ENCODE measurements at regions not wholly inside any gene's neighbourhood (a gene's known extent, or its start where the extent isn't known, plus 50 kb on each side); places are given as distances from the start of the nearest gene placed in this dataset.
"Not testable (repeated sequence)": the region's sequence is repeated elsewhere in the genome, so short reads cannot be mapped to it uniquely, and the experiment has no call there.

DNA sequence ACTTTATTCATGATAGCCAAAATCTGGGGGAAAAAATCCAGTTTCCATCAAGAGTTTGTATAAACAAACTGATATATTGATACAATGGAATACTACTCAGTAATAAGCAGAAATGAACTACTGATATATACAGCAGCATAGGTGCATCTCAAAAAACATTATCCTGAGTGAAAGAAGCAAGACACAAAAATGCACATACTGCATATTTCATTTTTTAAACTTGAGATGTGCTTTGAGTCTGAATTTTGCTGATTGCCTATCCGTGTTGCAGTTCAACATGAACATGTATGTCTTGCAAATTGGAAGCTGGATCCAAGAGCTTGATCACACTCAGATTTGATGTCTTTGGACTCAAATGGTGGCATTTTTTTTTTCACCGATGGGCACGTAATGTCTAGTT is 132.4 kb downstream of the TSEN15 start:
- DNase-seq (ENCODE audit: low read depth) = no peak

DNA sequence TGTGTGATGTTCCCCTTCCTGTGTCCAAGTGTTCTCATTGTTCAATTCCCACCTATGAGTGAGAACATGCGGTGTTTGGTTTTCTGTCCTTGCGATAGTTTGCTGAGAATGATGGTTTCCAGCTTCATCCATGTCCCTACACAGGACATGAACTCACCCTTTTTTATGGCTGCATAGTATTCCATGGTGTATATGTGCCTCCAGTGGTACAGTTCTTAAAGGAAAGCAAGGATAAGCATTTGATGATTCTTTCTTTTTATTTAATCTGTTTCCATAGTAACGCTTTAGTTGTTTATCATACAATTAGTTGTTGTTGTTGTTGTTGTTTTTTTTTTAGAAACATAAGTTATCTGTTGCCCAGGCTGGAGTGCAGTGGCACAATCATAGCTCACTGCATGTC is 133.1 kb downstream of the TSEN15 start:
- not testable (repeated sequence) for DNase-seq (ENCODE audit: low read depth)

DNA sequence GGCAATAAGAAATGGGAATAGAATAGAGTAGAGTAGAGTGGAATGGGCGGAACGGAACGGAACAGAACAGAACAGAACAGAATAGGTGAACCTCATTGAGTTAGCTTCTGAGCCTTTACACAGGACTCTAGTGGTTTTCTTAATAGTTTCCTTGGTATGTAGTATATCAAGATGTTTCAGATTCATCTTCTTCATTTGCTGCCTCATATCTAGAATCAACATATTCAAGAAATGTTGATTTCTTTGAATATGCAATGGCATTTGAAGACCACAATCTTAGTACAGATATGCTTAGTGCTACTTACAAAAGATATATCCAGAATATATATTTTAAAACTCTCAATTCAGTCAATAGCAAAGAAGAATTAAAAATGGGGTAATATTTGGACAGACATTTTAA is 133.8 kb downstream of the TSEN15 start:
- DNase-seq (ENCODE audit: low read depth) = no peak

DNA sequence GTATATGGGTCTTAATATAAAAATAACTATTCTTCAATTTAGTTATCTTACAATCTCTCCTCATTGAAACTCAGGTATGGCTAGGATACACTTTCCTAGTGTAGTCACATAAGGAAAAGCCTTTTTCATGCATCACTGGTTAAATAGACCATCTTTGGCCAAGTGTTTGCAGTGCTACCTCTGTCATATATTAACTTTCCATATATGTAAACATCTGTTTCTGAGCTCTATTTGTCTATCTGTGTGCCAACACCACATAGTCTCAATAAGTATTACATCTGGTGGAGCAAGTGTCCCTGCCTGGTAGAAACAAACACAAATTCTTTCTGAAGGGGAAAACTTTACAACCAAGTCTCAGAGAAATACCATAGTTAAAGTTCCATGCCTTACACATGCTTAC is 134.6 kb downstream of the TSEN15 start:
- no peak for DNase-seq (ENCODE audit: low read depth)

DNA sequence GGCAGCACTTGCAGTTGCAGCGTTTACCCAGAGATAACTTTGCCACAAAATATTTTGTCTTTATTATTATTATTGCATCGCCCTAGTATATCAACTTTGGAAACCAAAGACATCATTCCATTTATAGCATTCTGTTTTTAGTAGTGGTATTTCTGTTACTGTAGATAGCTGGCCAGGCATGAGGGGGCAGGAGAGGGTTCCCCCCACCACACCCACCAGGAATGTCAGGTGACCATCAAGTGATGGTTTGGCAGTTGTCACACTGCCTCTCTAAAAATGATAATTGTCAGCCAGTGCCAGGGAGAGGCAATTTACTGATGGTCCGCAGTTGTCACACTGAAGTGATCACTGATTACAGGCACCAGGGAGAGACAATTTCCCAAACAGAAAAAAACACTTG is 135.6 kb downstream of the TSEN15 start:
- DNase-seq (ENCODE audit: low read depth) = no peak

DNA sequence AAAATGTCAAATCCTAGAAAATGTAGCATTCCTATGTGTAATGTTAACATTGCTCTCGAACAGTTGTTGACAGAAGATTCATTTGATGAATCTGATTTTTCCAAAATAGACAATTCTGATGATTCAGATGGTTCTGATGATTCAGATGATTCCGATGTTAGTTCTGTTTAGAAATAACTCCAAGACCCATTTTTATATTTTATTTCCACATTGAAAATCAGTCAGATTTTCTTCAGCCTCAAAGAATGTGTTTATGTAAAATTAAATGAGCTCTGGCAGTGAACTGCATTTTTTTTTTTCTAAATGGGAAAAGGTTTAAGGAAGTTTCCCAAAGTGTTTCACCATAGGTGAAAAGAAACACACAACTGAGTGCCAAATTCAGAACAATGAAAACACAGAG is 136.5 kb downstream of the TSEN15 start:
- no peak for DNase-seq (ENCODE audit: low read depth)

DNA sequence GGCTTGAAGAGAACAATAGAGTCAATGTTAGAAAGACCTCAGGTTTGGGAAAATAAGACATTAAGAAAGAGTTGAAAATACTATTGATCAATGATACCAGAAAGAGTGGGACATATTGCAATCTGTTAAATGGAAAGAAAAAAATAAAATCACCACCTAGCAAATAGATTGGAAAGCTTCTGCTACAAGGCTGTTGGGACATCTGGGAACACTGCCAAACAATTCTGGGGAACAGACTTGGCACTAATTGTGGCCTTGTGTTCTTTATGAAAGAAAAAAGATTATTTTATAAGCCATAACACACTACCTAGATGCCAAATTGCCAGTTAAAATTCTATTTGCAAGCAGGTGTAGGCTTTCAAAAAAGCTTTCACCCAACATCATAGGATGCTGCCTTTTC is 137.8 kb downstream of the TSEN15 start:
- DNase-seq (ENCODE audit: low read depth) = no peak

DNA sequence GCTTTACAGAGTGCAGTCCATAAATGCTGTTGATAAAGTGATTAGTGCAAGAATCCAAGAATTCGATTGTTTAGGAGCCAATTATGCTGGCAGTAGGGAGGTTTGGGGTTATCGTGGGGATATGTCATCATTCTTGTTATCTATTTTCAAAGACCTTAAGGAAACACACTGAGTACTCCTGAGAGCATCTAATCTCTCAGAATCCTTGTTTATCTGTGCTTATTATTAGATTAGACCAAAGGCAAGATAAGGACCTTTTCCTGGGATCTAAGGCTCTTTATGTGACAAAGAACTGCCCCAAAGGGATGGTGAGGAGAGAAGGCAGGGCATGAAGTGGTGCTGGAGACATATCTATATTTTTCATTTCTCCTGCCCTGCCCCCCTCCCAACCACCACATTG is 139.1 kb downstream of the TSEN15 start:
- DNase-seq (ENCODE audit: low read depth) = no peak

DNA sequence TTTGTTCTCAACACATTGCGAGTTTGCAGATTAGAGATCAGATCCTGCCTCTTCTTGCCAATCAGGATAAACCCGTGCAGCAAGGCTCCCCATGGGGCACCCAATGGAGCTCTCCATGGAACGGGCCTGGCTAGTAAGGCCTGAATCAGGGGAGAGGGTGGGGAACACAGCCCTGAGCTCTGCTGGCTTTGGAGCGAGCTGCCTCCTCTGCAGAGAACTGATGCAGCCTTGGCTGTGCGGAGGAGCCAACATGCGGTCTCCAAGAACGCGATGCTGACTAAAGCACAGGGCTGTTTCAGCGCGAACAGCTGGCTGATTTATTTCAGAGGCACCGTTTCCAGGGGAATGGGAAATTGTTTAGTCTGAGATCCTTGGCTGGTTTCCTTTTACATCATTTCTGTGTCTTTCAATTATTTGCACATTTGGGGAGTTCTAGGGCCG is 139.7 kb downstream of the TSEN15 start:
- peak; percentile 30 for DNase-seq (ENCODE audit: low read depth)

DNA sequence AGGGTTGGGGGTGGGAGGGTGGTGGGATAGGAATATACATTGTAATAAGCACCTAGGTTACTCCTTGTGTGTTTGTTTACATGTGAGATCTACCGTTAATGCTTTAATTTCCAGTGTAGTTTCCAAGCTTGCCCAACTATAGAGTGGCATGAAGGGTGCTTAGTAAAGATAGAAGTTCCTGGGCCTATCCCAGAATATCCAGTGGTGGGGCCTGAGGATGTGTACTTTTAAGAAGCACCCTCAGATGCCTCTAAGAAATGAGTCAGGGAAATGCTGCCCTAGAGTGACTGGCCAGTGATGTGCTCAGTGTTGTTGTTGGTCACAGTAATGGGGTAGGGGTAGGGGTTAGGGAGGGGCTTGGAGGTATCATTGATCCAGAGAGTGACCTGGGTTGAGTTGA is 141.3 kb downstream of the TSEN15 start:
- DNase-seq (ENCODE audit: low read depth) = no peak

DNA sequence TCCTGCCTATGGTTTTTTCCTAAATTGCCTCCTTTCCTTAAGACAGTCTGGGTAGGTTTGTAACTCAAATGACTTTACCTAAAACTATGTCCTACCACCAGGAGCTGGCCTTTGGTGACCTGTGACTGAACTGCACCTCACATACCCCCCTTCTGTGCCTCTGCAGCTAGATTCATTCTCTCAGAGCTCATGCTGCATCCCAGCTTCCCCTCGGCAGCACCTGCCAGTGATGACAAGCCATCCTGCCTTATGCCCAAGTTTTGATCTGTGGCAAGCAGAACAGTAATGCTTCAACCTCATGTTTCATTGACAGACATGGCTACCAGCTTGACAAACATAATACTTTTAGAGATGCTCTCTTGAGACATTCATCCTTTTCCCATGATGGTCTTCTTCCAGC is 141.9 kb downstream of the TSEN15 start:
- DNase-seq (ENCODE audit: low read depth) = no peak

DNA sequence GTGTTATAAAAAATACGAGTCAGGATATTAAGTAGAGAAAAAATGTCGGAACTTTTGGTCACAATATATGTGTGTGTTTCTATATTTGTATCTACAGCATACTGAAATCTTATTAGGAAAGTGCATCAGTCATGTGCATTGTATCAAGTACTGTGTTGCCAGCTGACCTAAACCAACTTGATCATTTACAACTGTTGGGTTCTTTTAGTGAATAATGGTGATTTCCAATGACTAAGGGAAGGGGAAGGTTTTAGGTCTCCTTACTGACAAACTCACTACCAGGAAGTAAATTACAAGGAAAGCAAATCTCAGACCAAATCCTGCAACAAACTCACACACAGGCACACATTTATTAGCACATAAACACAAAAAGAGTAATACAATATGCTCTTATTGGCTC is 142.7 kb downstream of the TSEN15 start:
- DNase-seq (ENCODE audit: low read depth) = no peak

DNA sequence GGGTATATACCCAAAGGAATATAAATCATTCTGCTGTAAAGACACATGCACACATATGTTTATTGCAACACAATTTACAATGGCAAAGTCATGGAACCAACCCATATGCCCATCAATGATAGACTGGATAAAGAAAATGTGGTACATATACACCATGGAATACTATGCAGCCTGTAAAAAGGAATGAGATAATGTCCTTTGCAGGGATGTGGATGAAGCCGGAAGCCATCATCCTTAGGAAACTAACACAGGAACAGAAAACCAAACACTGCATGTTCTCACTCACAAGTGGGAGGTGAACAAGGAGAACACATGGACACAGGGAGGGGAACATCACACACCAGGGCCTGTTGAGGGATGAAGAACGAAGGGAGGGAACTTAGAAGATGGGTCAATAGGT is 144.2 kb downstream of the TSEN15 start:
- not testable (repeated sequence) for DNase-seq (ENCODE audit: low read depth)

DNA sequence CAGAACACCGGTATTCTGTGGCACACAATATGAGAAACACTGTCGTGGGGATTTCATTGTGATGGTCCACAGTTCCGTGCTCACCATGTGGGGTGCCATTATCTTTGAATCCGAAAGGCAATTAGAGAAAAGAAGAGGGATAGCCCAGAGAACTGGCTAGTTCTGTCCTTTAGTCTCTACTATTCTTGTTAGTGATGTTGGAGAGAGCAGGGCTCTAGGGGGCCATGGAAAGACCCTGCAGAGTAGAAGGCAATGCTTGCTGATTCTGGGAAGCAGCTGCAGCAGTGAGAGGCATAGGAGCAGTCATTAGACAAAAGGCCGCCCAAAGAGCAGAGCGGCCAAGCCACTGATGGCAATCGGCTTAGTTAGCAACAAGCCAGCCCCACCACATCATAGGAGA is 146.3 kb downstream of the TSEN15 start:
- DNase-seq (ENCODE audit: low read depth) = no peak

DNA sequence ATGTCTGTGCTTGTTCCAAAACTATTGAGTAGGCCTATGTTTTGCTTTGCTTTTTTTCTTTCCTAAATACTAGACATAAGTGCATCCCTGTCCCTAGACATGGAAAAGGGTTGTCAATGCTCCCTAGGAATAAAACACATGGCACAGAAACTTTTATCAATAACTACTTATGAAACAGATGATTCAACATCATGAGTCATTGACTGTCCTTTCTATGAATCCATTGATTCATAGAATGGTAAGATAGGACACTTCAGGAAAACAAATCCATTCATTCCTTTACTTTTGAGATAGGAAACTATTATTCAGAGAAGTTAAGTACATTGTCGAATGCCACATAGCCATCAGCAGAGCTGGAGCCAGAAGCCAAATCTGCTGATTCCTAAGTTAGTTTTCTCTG is 147.5 kb downstream of the TSEN15 start:
- DNase-seq (ENCODE audit: low read depth) = no peak

DNA sequence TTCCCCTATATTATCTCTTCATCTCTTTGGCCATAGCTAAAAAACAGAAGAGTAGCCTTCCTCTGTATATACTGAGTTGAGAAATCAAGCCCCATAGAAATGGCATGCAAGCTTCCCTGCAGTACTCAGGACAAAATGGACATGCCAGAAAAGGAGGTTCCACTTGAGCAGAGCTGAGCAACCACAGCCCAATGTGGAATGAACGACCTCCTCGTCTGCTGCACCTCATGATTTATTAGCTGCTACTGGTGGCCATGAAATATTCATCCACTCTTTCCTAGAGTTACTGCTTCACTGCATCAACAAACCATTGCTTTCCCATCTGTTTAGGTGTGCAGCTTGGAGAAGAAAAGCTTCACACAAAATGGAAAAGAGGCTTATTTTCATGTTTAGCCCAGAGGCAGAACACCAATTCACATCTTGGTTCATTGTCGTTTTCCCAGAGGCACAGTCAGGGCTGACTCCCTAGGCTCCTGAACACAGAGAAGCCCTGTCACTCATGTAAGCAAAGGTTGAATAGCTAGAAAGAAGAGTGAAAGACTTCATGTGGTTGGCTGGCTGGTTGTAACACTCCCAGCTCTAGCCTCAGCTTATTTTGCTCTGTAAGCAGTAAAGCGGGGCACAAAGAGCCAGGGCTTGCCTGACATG is 148.0 kb downstream of the TSEN15 start:
- DNase-seq (ENCODE audit: low read depth) = no peak

DNA sequence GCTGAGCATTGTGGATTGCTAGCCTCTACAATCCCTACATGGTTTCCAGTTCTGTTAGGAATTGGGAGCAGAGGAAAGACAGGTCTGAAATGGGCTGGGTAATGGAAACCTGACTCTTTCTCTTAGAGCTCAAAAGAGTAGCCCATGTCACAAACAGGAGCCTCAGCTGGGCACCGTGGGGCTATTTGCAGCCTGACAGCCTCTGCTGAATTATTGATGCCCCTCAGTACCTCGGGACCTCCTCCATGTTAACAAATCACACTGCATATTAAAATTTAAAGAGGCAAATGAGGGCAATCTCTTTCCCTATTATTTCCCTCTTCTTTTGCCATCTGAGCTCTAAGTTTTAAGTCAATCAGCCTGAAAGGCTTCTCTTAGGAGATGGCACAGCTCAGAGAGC is 157.1 kb downstream of the TSEN15 start:
- DNase-seq (ENCODE audit: low read depth) = no peak

DNA sequence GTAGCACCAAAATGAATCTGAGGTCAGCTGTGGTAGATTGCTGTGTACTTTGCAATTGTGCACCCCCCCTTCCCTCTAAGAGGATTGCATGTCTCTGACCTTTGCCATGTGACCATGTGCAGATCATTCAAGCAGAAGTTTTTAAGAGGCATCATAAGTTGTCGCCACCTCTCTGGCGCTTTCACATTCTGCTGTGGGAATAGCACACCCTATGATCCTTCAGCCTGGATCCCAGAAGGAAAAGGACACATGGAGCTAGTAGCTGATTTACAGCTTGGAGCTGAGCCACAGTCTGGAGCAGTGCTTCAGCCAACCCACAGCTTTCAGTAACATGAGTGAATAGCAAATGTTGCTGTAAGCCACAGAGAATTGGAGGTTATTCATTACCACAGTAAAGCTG is 158.5 kb downstream of the TSEN15 start:
- no peak for DNase-seq (ENCODE audit: low read depth)

DNA sequence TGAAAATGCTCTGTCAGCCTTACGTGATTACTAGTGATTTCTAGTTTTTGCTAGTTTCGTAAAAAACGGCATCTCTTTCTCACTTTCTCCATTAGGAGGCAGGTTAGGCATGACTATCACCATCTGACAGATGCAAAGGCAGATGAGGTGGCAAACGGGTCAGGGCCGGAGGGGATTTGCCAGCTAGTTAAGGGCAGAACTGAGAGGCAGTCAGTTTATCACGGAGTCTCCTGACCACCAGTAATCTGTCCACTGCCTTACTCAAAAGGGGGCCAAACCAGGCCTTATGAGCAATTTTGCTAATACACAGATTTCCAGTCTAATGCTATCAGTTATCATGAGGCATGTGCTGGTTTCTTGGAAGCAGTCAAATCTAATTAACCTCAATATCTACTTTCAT is 159.3 kb downstream of the TSEN15 start:
- no peak for DNase-seq (ENCODE audit: low read depth)

DNA sequence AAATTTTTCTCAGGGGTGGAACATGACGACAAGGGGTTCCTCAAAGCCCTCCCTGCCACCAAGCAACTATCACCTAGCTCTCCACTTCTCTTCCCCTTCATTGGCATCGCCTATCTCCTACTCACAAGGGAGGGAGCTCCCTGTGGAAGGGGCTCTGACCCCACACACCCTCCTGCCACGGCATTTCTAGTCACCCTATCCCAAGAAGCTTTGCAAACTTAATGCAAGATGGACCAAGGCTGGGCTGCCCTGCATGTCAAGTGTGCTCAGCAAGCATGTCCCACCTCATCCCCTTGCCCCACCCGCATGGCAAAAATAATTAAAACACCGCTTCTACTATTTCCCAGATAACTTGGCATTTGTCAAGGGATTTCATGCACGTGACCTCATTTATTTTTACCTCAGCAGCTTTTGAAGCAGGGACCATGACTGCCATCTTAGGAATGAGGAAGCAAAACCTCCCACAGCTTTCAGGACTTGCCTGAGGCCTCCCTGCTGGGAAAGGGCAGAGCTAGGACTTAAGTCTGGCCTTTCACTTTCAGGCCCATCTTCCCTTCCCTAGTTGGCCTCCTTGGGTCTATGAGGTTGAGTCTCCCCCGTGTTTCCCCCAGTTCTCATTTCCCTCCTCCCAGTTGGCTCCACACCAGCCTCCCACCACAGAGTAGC is 161.3 kb downstream of the TSEN15 start:
- DNase-seq (ENCODE audit: low read depth) = peak; percentile 74

DNA sequence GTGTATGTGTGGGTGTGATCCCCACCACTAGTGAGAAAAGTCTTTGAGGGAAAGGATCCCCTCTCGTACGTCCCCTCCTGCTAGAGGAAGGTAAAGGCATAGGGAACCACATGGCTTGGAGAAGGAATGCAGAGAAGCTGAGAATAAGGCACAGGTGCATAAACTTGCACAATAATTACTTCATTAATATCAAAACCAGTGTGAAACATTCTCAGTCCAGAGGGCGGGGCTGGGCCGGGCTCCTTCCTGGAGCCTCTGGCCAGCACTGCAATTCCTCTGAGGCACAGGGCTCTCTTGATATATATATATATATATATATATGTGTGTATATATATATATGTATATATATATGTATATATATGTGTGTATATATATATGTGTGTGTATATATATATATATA is 162.6 kb downstream of the TSEN15 start:
- DNase-seq (ENCODE audit: low read depth) = no peak

DNA sequence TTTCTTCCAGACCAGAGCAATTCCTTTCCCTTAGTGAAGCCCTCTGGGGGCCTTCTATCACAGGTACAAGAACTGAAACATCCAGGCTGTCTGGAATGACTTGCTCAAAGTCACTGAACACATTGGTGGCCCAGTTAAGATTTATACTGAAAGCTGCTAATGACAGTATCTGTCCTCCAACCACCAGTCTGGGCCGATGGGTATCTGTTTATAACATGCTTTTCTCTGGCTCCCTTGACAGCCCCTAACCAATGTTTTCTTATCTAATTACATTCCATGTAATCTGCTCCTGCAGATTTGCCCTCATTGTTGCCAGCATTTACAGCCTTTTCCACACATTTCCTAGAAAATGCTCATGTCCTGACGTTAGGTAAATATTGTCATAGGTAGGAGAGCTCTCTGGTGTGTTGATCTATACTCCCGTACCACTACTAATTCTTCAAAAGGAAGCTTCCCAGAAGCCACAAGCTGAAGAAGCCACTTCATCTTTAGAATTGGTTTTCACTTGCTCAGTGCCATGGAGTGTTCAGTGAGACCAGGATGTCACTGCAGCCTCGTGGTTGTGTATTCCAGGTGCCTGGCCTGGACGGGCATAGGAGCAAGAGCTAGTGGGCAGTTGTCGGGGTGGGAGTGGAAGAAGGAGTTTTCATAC is 163.9 kb downstream of the TSEN15 start:
- DNase-seq (ENCODE audit: low read depth) = no peak

DNA sequence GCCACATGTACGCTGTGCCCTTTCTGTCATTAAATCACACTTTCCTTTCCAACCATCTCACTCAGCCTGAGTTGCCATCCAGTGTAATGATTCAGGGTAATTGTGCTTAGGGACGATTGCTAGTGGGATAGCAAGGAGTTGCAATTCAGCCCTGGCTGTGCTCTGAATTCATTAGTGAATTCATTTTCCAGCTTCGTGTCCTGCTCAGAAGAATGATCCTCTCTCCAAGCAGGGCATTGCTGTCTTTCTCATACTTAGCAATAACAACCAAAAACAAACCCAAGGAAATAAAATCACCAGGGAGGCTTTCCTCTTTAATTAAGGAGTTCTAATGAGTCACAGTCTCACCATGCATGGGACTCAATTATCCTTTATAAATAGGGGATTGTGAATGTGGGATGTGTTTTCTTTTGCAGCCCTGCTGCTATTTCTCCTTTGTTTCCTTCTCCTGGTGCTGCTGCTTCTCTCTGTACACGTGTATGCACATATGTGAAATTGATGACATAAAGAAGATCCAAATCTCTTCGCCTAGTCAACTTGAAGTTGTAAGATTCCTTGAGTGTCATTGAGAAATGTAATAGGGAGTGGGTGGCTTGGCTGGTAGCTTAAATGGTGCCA is 167.0 kb downstream of the TSEN15 start:
- no peak for DNase-seq (ENCODE audit: low read depth)
